ENCODE measurements at regions not wholly inside any gene's neighbourhood (a gene's known extent, or its start where the extent isn't known, plus 50 kb on each side); places are given as distances from the start of the nearest gene placed in this dataset.

- TF ChIP-seq CTCF (IDR thresholded peaks at IDR 0.05) (no peak), EZH2 (IDR thresholded peaks at IDR 0.05) (no peak)
Observed at GRCh38 chr5:58077966-58078365, 381.9 kb downstream of the PLK2 start.
